GM18951 (cell line): ENCODE measurements at regions not wholly inside any gene's neighbourhood (a gene's known extent, or its start where the extent isn't known, plus 50 kb on each side); places are given as distances from the start of the nearest gene placed in this dataset.

Experiments used
- POLR2A ChIP-seq: IDR thresholded peaks from 4 replicates; pipeline ENCODE4 v1.6.1; 2011; ENCODE audit warnings: mild to moderate bottlenecking; ENCODE audit not compliant: insufficient read length, insufficient read depth; ENCODE audit errors: extremely low read depth
- in situ Hi-C: fragments of 300-500 bp; cut with MboI; formaldehyde crosslinking; loops from one replicate; pipeline ENCODE4 v1.12.0; 2022; ENCODE audit warnings: low sequenced_read_pairs, mixed read lengths, inconsistent platforms; ENCODE audit not compliant: unreplicated experiment

GRCh38 chr12:94762259-94762942, 112.0 kb upstream of the TMCC3 start:
- in situ Hi-C loops, result no loop called here
- no peak for TF ChIP-seq POLR2A

DNA sequence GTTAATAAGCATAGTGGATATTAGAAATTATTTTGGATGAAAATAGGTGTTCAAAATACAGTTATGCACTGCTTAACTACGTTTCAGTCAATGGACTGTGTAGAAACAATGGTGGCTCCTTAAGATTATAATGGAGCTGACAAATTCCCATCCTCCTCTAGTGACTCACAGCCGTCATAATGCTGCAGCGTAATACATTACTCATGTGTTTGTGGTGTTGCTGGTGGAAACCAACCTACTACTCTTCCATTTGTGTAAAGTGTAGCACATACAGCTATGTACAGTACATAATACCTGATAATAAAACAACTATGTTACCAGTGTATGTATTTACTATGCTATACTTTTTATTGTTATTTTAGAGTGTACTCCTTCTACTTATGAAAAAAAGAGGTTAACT, 111.2 kb upstream of the TMCC3 start:
- in situ Hi-C loops, result no loop called here
- no peak for TF ChIP-seq POLR2A

- in situ Hi-C loops, result no loop called here
- TF ChIP-seq POLR2A, result no peak
Observed at GRCh38 chr12:94760786-94761185, 110.4 kb upstream of the TMCC3 start.

DNA sequence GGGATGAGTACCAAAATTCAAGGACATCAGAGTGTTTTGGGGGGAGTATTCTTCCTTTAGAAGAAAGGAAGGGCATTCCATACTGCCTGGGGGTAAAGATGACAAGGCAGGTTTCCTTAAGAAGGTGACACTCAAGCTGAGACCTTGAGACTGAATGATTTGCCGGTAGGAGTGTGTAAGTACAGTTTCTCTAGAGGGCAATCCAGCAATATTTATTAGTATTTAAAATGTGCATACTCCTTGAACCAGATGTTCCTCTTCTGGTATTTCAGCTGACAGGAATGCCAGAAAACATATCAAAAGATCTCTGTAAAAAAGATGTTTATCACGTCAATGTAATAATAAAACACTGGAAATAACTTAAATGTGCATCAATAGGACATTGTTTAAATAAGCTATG, 106.4 kb upstream of the TMCC3 start:
- in situ Hi-C loops, result no loop called here
- TF ChIP-seq POLR2A, result no peak

- in situ Hi-C loops, result no loop called here
- TF ChIP-seq POLR2A, result no peak
Observed at GRCh38 chr12:94755598-94755997, 105.2 kb upstream of the TMCC3 start.

DNA sequence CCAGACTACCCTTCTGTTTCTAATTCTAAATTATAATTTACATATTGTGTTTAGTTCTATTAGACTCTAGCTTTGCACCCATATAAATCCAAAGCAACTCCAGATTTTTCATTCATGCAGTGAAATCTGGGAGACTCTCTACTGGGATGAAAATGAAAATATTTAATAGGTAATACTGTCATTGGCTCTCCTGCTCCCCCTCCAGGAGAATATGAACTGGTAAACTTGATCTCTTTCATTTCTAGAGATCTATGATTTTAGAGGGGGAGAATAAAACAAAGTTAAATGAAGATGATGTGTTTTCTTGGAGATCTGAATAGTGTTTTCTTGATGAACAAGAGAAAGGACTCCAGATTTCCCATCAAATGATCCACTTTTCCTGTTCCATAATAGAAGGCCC, 104.3 kb upstream of the TMCC3 start:
- in situ Hi-C loops, result no loop called here
- no peak for TF ChIP-seq POLR2A

DNA sequence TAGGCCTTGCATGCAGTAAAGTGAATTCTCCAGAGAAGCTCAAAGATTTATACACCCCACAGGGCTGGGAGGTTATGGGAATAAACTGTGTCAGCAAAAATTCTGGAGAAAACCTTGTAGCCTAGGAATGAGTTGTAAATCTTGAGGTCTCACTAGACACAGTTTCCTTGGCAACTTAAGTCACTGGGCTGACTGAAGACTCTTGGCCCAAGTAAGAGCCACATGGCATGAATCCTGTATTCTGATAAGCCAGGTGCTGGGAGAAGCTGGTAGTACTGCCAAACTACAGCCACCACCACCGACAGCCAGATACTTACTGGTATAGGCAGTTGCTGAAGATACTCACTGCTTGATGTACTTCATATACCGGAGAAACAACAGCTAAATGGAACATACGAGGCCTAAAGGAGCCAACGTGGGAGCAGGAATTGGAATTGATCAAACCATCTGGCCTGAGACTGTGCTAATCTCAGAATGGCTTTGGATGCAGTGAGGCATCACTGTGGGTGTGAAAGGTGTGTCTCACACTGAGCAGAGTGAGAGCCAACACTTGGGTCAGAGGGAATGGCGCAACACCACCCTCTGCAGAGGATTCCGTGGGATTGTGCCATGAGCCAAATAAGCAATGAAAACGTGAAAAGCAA, 102.8 kb upstream of the TMCC3 start:
- in situ Hi-C loops, result no loop called here

DNA sequence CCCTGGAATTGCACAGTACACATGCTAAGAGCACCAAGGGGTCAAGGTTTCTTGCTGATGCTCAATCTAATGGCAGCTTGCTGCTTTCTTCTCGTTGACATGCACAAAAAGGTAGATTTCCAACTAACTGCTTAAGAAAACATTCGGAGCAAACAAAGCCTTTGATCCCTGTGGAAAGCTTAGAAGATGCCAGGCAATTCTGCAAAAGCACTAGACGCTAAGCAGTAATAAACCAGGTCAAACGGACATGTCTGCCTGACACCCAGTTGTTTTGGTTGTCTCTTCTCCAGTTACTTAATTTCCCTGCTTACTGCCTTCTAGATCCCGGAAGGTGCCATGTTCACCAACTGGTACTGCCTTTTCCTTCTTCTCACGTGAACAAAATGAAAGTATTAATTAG, 100.5 kb upstream of the TMCC3 start:
- TF ChIP-seq POLR2A, result no peak
- in situ Hi-C loops, result no loop called here

More for the DNA sequence above, 102.8 kb upstream of the TMCC3 start:
- TF ChIP-seq POLR2A, result no peak

- in situ Hi-C loops, result no loop called here
- TF ChIP-seq POLR2A, result no peak
Observed at GRCh38 chr12:94749890-94750289, 99.5 kb upstream of the TMCC3 start.

- no peak for TF ChIP-seq POLR2A
- in situ Hi-C loops, result no loop called here
Observed at GRCh38 chr12:94749455-94749854, 99.1 kb upstream of the TMCC3 start.

DNA sequence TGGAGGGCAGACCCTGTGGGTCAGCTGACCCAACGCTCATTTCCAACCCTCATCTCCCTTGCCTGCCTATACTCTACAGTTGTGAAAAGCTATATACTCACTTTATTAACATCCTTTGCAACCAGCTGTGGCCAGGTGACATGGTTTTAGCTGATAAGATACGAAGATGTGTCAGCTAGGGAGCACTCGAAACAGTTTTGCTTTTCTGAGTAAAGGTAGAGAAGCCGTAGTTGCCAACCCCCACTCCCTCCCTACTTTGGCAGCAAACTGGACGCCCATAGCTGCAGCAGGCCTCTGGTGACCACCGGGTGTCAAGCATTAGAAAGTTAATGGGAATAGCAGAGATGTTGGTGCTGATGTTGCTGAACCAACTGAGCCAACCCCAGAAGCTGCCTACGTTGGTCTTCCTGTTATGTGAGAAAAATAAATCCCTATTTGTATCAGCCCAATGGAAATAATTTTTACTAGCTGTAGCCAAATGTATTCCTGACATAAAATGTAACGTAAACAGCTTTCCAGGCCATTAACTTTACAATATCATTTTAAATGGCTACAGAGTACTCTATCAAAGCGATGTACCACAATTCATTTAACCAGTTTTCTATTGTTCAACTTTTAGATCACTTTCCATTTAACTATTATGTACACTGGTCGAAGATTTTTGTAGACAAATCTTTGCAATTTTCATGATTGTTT, 98.5 kb upstream of the TMCC3 start:
- no peak for TF ChIP-seq POLR2A
- in situ Hi-C loops, result no loop called here

- TF ChIP-seq POLR2A, result no peak
- in situ Hi-C loops, result no loop called here
Observed at GRCh38 chr12:94745562-94745961, 95.2 kb upstream of the TMCC3 start.

GRCh38 chr12:94743174-94743573, 92.8 kb upstream of the TMCC3 start:
- no peak for TF ChIP-seq POLR2A
- in situ Hi-C loops, result no loop called here
